Erythroblast (primary cell): ENCODE measurements at regions not wholly inside any gene's neighbourhood (a gene's known extent, or its start where the extent isn't known, plus 50 kb on each side); places are given as distances from the start of the nearest gene placed in this dataset.

Source experiments
- DNase-seq, 2 experiments: peaks; one replicate each; lab custom pipeline; 2025; lab: John Stamatoyannopoulos, UW
- GATA1 ChIP-seq: IDR thresholded peaks from 2 replicates; pipeline ENCODE4 v1.6.1; 2011; ENCODE audit warnings: low read depth, mild to moderate bottlenecking, control low read depth, low read length, moderate library complexity
- POLR2A ChIP-seq: IDR thresholded peaks from 2 replicates; pipeline ENCODE4 v1.6.1; 2011; ENCODE audit warnings: mild to moderate bottlenecking, low read length

DNA sequence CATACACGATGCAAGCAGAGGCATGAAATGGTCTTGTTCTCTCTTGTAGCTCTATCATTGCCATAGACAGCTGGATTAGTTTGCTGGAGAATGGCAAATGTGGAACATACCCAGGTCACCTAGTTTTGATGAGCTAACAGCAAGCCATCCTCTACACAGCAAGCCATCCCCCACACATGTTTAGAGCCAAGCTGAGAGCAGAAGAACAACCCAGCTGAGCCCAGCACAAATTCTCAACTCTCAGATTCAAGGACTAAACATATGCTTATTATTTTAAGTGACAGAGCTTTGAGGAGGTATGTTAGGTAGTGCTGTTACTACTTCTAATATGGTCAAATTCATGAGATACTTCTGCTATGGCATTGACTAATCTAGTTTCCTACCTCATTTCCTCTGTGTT, 230.3 kb downstream of the OTOR start:
- DNase-seq: no peak
- TF ChIP-seq GATA1: no peak
- no peak for TF ChIP-seq POLR2A

DNA sequence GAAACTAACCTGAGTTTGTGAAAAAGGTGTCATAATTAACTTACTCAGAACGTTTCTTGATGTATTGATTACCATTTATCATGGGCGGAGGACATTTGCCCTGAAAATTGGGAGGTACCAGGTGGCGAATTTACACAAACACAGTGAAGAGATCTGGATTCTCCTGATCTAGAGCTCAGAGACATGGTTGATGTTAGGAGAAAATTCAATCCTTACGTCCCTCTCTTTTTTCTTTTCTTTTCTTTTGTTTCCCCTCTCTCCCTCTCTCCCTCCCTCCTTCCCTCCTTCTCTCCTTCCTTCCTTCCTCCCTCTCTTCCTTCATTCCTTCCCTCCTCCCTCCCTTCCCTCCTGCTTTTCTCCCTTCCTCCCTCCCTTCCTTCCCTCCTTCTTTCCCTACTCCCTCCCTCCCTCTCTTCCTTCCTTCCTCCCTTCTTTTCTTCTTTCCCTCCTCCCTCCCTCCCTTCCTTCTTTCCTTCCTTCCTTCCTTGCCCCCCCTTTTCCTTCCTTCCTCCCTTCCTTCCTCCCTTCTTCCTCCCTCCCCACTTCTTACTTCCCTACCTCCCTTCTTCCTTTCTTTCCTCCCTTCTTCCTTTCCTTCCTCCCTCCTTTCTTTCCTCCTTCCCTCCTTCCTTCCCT, 234.1 kb downstream of the OTOR start:
- TF ChIP-seq POLR2A (no peak), GATA1 (no peak)
- DNase-seq: no peak

- DNase-seq: no peak
- TF ChIP-seq GATA1: no peak
- TF ChIP-seq POLR2A: no peak
These were observed 236.3 kb downstream of the OTOR start for GRCh38 chr20:16984481-16984880.

- TF ChIP-seq POLR2A (no peak), GATA1 (no peak)
These were observed 223.5 kb upstream of the PCSK2 start for GRCh38 chr20:17003170-17003870.

DNA sequence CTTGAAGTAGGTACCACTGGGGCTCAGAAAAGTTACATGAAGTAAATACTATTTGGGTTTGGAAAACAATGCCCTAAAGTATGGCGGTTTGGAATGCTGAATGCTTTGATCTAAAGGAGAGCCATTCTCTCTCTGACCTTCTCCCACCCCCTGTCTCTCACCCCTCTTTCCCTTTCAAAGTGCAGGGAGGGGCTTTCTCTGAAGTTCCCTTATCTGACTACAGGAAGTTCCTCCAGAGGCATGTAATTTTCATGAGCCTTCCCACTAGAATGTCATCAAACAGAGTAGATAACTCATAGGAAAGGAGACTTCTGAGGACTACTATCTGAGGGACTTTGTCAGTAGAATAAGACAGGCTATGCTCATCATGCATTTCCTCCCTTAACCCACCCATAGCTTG, 216.7 kb upstream of the PCSK2 start:
- no peak for TF ChIP-seq POLR2A
- no peak for TF ChIP-seq GATA1

More at GRCh38 chr20:17003170-17003870, 223.5 kb upstream of the PCSK2 start:
- DNase-seq: no peak

GRCh38 chr20:17012546-17013226, 214.2 kb upstream of the PCSK2 start:
- DNase-seq: no peak
- no peak for TF ChIP-seq GATA1
- no peak for TF ChIP-seq POLR2A

More for the DNA sequence above, 216.7 kb upstream of the PCSK2 start:
- DNase-seq: no peak

GRCh38 chr20:17014217-17014616, 212.6 kb upstream of the PCSK2 start:
- no peak for TF ChIP-seq POLR2A
- no peak for TF ChIP-seq GATA1
- no peak for DNase-seq

- no peak for DNase-seq
- TF ChIP-seq GATA1: no peak
- TF ChIP-seq POLR2A: no peak
These were observed 212.0 kb upstream of the PCSK2 start for GRCh38 chr20:17014756-17015366.

GRCh38 chr20:17017232-17017631, 209.6 kb upstream of the PCSK2 start:
- TF ChIP-seq GATA1 (no peak), POLR2A (no peak)
- DNase-seq: no peak

GRCh38 chr20:17021481-17021880, 205.4 kb upstream of the PCSK2 start:
- no peak for TF ChIP-seq POLR2A
- TF ChIP-seq GATA1: no peak
- no peak for DNase-seq

DNA sequence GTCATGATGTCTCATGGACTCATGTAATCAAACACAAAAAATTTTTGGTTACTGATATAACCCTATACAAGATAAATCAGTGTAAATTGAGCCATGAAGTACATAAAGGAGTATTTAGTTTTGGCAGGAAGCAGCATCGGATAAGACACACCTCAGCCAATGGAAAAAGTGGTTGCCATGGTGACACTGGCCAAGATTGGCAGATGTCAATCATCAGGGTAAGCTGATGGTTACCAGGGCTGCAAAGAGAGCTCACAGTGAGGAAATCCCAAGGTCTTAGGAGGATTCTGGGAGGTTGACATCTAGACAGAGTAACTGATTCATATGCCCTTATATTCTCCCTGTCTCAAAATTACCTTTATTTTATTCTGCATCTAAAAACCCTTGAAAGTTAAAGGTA, 203.8 kb upstream of the PCSK2 start:
- DNase-seq: no peak
- TF ChIP-seq GATA1 (no peak), POLR2A (no peak)

GRCh38 chr20:17023806-17024205, 203.0 kb upstream of the PCSK2 start:
- TF ChIP-seq GATA1 (no peak), POLR2A (no peak)
- DNase-seq: no peak

DNA sequence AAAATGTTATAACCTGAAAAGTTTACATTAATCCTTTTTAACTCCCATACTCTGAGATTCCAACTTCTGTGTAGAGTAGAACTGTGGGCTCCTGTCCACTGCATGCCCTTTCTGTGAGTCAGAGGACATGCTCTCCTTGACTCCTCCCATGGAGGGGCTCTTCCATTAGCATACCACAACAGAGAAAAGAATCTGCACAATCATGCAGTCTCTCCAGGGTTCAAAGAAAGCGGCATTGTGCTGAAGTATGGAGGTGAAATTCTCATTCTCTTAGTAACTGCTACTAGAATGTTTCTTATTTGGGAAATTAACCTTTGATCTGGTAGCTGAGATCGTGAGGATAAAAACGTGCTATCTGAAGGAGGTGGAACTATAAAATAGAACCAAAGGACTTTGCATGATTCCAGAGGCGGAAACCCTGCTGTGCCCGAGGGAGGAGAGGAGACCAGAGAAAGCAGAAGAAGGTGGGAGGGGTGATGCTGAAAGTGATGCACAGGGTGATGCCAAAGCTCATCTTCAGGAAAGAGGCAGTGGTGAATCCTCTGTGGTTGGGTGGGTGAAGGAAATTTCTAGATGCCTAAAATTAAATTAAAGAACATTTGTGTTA, 202.2 kb upstream of the PCSK2 start:
- no peak for DNase-seq
- TF ChIP-seq POLR2A (no peak), GATA1 (no peak)
